ENCODE measurements at regions not wholly inside any gene's neighbourhood (a gene's known extent, or its start where the extent isn't known, plus 50 kb on each side); places are given as distances from the start of the nearest gene placed in this dataset.

DNA sequence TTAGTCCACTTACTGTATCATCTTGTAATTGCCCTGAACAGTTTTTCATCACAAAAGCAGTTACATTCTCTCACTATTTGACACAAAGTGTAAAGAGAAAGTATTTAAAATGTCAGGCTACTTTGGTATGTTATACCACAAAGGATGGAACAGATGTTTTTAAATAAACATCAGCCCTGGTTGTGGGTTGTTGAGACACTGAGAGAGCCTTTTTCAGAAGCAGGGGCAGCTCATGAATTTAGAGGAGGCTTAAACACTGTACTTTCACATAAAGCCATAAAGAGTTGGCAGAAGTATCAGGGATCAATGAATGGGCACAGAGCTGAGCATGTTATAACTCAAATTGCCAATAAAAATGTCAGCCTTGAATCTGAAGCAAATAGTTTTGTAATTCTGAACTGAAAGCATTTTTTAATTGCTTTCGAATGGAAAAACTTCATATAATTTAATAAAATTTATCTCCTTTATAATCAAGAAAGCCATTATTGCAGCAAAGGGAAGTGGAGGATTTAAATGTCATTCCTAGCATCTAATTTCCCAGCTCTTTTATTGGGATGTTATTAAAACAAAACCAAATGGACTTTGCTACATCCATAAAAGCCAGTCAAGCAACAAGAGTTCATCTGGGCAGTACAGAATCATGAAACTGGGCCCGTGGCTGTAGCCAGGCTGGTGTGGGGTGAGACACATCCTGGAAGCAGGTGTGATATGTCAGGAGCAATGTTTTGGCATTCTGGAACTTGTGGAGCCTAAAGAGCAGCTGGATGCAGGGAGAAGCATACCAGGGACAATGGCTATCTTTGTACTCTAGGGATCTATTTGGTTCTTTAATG, 95.1 kb upstream of the NT5C1B start:
- DNase-seq, result no peak

DNA sequence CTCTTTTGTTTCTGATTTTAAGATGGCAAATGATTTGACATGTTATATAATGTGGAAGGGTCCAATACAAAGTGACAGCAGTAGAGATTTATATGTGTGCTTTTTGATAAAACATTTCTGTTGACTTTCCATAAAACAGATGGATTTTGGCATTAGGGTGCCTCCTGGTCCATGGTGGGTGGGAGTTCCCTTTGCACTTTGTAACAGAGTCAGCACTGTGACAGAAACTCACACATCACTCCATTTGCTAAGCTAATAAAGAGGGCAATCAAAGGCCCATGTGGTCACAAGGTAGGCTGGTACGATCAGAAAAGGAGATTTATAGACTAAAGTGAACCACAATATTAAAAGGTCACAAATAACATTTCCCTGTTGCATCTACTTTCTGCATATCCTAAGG, 93.3 kb upstream of the NT5C1B start:
- DNase-seq, result no peak

DNA sequence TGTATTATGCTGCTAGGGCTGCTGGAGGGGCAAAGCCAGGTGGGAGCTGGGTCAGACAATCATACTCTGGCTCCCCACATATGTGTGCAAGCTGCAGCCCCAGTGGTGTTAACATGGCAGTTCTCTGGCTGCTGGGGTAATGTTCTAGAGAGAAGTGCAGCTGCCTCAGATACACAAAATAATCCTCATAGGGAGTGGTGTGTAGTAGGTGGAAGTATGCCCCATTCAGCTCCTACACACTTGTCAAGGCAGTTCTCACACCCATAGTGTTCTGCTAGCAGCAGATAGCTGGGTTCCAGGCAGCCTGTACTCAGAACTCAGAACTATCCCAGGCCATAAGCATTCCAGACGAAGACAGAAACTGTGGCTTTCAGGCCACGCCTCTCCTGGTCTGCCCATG, 87.9 kb upstream of the NT5C1B start:
- no peak for DNase-seq

DNA sequence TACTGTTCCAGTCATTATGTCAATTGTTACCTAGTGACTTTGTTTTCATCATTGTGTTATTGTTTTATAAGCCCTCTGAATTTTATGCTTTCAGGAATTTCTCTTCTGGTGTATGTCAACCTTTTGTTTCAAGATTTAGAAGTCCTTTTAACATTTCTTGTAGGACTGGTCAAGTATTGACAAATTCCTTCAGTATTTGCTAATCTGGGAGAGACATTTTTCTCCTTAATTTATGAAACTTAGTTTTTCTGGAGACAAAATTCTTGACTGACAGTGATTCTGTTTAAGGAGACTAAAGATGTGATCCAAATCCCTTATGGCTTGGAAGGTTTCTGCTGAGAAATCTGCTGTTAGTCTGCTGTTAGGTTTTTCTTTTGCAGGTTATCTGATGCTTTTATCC, 84.9 kb upstream of the NT5C1B start:
- DNase-seq, result no peak

DNA sequence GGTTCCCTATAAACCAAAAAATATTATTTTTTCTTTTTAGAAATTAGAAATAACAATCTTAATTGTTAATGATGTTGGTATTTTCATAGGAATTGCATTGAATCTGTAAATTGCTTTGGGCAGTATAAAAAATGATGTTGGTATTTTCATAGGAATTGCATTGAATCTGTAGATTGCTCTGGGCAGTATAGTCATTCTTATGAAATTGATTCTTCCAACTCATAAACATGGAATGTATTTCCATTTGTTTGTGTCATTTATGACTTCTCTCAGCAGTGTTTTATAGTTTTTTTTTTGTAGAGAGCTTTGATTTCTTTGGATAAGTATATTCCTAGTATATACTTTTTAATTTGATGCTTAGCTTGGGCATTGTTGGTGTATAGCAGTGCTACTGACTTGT, 82.0 kb upstream of the NT5C1B start:
- DNase-seq, result no peak

DNA sequence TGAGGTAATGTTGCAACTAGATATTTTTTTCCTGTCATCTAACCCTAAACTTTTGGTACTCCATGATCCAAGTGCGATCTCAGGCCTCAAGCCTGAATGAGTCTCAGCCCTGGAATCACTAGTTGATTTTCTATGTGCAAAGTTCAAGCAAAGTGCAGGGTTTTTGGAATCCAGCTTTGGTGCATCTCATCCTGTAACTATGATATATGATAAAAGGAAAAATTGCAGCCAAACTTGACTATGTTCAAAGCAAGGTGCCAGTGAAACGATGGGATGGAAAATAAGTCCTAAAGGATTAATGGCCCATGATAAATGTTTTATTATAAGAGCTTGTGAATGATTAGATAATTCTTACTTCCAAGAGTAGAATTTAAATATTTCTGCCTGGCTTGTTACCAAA, 78.9 kb upstream of the NT5C1B start:
- DNase-seq, result no peak

DNA sequence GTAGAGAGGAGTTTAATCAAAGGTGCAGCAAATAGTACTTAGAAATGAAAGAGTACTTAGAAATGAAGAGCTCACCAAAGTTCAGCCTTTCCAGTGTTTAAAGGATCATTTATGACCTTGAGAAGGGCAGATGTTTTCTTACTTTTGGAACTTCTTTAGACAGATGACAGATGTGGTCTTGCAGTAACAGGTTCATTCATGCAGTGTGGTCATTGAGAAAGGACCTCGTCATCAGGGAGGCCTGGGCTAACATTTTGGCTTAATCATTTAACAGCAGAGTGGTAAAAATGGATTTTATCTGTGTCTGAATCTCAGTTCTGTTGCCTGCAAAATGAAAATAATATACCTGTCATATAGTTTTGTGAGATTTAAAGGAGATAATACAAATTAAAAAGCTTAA, 75.1 kb upstream of the NT5C1B start:
- DNase-seq, result no peak

DNA sequence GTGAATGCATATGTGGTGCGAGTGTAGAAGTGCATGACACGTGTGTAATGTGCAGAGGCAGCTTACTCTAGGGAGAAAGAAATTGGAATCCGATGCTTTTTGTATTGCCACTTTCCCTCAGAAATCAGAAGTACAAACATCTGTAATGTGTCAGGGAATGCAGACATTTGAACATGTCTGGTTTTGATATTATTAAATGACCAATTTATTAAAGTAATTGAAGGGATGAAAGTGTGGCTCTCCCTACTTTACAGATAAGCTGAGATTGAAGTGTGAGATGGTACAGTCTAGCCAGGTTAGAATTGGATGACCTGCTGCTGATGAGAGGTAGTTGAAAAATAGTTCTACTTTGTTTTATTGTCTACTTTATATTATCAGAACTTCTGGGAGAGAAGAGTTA, 74.5 kb upstream of the NT5C1B start:
- DNase-seq, result no peak

DNA sequence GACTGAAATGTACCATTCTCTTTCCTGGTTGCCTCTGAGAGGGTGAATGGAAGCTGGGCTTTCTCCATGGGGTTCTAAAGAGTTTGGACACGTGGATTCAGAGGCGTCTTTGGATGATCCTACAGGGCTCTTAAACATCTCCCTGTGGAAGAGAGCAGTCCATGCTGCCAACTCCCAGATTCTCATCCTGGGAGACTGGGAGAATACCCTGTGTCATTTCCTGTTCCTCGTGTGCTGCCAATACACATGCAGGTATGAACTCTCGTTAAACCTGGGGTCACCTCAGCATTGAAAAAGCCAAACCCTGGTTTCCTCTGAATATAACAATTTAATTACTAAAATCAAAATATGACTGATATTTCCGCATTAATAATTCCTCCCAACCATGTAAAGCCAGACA, 73.3 kb upstream of the NT5C1B start:
- no peak for DNase-seq

DNA sequence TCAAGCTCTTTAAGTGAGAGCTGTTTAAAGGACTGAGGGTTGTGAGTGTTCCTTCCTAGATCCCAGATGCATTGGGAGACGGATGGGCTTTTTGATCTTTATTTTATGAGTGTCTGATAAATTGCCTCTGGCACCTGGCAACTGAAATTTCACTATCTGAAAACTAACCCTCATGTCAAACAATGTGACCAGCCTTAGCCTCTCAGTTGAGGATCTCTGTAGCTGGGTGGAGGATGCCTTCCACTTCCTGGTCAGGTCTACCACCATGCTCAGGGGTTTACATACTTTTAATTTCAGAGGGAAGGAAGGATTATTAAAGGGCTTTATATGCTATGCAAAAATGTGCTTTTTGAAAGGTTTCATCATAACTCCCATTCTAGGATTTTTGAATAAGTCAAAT, 70.5 kb upstream of the NT5C1B start:
- no peak for DNase-seq

DNA sequence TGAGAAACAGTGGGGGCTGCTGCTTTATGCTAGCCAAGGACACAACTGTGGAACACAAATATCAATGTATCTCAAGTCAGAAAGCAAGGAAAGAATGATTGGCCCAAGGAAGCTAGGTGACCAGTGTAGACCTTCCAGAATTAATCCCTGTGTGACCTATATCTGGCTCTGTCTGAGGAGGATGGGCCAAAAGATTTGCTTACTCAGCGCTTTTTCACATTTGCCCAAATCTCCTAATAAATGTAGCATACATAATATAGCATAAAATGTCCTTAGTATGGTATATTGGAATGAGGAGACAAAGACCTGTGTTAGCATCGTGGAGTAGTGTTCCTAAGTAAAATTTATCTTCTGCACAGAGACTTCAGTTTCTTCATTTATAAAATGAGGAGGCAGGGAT, 66.7 kb upstream of the NT5C1B start:
- no peak for DNase-seq

DNA sequence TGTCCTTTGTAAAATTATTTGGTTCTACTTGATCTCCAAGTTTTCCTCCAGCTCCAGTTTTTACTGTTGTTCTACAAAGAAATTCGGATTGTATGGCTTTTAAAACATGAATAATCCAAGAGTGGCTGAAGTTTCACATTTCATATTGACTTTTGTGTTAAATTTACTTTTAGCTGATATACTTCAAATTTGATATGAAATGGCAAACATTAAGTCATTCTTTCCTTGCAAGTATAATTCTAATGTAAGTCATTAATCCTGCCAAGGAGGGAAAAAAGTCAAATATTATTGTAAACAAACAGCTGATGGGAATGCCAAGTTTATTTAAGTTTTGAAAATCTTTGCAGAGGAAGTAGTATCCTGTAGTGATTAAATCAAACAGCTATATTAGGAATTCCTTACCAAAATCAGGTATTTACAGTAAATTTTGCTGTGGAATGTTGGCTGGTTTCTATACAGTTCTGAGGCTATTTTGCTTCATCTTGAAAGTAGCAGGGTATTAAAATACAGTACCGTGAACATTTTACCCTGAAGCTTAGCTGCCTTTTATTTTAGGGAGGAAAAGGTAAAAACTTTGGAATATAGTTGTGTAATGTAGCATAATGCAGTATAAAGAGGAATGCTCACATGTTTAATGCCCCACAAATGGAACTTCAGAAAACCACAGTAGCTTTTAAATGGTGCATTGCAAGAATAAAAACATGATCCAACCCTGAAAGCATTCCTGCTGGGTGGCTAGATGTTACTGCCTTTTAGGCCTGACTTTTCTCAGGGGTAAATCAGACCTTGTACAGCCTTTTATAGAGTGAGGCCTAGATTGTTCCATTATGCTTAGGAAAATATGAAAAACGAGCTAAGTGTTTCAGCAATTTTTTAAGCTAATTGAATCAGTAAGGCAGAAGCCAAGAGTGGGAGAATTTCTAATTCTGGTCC, 62.7 kb upstream of the NT5C1B start:
- DNase-seq, result no peak

DNA sequence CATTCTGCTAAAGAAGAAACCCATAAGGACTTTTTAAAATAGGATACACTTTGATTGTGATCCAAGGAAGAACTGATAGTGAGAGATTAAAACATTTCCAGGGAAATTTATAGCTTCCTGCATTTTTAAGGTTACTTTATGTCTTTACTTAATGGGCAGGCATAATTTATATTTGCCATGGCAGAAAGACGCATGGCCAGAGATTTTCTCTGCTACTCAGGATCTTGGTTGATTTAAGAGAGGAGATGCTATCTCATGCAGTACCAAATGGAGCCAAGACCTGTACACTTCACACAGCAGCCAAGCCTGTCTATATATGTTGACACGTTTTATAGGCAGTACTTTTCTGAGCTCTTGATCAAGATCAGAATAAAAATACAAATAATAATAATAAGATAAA, 60.9 kb upstream of the NT5C1B start:
- no peak for DNase-seq

DNA sequence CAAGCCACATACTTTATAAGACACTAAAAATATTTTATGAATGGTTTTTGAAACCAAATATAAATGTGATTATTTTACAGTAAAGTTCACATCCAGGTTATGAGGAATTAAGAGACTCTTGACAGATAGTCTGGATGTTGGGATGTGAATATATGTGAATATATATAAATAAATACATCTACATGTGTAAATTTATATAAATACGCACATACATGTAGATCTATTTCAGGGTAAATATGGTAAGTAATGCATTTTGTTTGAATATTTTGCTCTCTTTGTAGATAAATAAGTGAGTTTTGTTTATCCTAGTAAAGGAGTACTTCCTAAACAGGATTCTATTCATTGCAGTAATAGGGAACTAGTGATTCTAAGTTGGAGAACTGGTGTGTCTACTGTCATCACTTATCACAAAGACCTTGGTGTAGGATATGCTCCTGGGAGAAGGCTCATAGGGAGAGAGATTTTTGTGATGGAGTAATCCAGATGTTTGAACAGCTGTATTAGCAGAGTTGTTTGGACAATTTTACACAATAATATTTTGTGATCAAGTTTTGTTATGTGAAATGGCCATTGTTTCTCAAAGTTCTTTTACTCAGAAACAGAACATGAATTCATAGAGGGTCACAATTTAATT, 60.2 kb upstream of the NT5C1B start:
- DNase-seq, result no peak

DNA sequence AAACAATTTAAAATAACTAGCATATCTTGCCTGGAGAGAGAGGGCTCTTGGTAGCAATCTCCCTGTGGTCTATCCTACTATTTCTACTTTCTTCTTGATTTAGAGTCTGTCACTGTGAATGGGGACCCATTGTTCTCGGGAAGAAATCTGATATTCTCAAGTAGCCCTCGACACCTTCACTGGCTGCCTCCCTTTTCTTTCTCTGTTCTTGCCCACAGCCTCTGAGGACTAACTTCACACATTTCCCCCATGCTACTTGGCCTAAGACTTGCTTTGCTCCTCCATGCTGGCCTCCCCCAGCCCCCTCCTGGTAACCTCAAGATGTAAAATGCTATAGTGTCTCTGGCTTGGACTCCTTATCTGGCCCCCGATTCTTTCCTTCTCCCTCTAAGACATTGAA, 58.8 kb upstream of the NT5C1B start:
- DNase-seq, result no peak

DNA sequence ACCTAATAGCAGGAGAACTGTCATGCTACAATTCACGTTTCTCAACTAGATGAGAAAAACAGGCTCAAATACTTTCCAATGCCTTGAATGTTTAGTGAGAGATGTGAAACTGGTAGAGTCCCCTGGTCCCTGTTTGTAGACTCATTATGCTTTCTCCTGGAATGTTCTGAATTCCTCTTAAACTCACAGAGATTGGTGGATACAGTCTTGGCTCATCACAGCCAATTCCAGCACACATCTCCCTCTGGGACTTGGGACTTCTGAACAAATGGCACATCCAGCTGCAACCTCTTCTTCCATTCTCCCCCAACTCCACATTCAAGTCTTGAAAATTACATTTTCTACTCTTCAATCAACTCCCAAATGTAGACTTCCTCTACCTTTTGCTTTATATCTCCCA, 58.4 kb upstream of the NT5C1B start:
- no peak for DNase-seq

DNA sequence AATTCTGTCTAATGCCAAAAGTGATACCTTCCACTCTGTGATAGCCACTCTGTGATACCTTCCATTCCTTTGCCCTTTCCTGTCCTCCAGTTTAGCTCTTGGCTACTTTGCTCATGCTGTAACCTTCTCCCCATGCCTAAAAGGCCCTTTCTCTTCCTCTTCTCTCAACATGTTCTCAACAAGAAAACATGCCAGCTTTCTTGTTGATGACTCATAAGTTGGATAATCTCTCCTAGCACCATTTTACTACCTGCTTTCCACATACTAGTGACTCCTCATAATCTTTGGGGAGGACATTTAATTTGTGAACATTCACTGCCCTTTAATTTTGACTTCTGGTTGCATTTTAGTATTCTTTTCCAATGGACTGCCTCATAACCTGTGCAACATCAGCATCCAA, 55.9 kb upstream of the NT5C1B start:
- DNase-seq, result no peak

DNA sequence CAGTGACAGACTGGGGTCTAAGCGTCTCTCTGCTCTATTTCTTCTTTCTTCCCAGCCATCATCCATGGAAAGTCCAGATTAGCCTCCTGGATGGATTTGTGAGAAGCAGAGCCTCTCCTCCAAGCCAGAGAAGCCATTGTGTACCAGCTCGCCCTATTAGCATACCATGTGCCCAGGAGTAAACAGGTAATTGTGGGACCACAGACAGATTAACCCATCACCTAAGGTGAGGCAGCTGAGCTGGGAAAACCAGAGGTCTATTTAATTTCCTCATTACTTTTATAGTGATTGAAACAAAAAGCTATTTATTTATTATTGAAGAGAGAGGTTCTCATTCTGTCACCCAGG, 54.7 kb upstream of the NT5C1B start:
- no peak for DNase-seq

DNA sequence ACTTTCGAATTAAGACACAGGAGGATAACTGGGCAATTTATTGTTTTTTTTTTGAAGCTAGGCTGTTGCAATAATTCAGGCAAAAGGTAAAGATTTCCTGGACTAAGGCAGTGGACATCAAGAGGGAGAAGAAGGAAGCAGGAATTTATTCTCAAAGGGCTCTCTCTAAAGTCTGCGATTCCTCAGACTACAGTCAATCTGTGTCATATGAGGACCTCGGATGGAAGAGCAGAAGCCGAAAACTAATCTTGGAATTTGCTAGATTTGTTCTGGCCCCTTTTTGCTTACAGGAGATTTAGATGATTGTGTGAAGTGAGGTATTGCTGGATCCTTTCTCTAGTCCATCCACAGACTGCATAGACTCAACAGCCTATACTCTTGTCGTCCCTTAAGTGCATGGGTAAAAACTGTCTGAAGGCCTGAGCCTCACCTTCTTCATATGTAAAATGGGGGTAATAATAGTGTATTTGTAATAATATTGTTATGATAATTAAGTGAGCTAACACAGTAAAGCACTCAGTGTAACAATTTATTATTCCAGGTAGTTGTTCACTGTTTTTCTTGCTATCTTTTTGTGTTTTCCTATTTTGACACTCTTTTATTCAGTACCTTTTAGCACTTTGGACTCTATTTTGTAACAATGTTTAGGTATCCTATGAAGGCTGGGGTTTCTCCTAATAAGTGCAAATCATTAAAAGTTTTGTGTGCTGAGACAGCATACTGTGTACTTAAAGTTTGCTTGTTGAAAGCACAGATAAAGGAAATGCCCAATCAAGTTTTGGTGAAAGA, 54.2 kb upstream of the NT5C1B start:
- no peak for DNase-seq

DNA sequence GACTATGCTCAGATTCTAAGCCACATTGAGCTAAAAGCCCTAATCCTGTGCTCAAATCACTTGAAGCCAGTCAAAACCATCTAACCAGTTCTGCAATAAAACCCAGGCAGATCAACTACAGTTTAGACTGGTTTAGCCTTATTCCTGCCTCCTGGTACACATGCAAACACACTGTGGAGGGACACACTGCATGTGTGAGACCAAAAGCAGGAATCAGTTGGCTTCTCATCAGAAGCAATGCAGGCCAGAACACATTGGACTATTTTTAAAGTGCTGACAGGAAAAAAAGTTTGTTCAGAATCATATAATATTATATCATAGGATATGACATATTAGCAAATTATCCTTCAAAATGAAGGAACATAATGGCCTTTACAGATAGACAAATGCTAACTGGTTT, 52.5 kb upstream of the NT5C1B start:
- DNase-seq, result no peak

DNA sequence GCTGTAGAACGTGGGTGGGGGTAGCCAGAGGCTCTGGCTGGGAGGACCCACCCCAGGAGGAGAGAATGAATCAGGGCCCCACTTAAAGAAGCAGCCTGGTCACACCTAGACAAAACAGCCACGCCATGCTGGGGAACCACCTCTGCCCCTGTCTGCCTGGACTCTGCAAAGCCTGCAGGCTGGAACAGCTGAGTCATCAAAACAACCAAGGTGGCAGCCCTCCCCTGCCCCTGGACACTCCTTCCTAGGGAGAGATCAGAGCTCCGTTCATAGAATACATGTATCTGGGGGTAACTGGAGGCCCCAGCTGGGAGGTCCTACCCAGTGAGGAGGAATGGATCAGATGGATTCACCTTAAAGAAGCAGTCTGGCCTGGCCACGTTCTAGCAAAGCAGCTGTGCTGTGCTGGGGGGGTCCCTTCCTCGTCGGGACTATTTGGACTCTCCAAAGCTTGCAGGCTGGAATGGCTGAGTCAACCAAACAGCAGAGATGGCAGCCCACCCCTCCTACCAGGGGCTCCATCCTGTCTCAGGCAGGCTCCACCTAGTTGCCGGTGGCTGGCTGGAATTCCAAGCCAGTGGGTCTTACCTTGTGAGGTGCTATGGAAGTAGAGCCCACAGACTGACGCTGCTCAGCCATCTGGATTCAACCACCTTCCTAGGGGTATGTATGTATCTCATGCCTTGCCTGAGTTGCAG, 50.5 kb upstream of the NT5C1B start:
- no peak for DNase-seq

Measured in GOT3 (cell line).